SK-N-SH (cell line): ENCODE measurements at regions not wholly inside any gene's neighbourhood (a gene's known extent, or its start where the extent isn't known, plus 50 kb on each side); places are given as distances from the start of the nearest gene placed in this dataset.

Source experiments
- CTCF ChIA-PET: fragments of 300-600, 350-600 bp; formaldehyde crosslinking; extraction: SDS; loops from one replicate; lab custom pipeline; 2021; lab: Yijun Ruan, JAX
- POLR2A ChIA-PET: fragments of 350-600 bp; sonication (Branson Sonifier 250); formaldehyde crosslinking; extraction: SDS; loops from one replicate; lab custom pipeline; 2020; ENCODE audit warnings: antibody characterized with exemption, inconsistent platforms; lab: Yijun Ruan, JAX
- DNase-seq: peaks from one replicate; pipeline ENCODE4 v3.0.0; 2012
- H2AFZ ChIP-seq: fragments of 200-600 bp; sonication (generic); 2 replicates; pipeline ENCODE4 v1.8.1; 2016; ENCODE audit warnings: antibody characterized with exemption, mild to moderate bottlenecking, low read depth
- H3F3A ChIP-seq: fragments of 200-600 bp; sonication (generic); replicated peaks from 2 replicates; pipeline ENCODE3; 2016; ENCODE audit warnings: antibody characterized with exemption, mild to moderate bottlenecking; ENCODE audit not compliant: insufficient read depth
- H3K27ac ChIP-seq, 2 experiments: fragments of 200-500 bp in 1 of 2; fragments of 200-600 bp in 1 of 2; sonication (Bioruptor generic) in 1 of 2; sonication (generic), shearing (Covaris generic) in 1 of 2; 2 replicates each; pipeline versions ENCODE4 v1.5.1 to v1.6.1; 2014 to 2016; ENCODE audit warnings: low read depth in 2 of 2, inconsistent platforms in 1 of 2, low read length in 1 of 2, mild to moderate bottlenecking in 1 of 2, mixed read lengths in 1 of 2
- H3K27me3 ChIP-seq: fragments of 200-600 bp; sonication (generic), shearing (Covaris generic); 2 replicates; pipeline ENCODE4 v1.6.1; 2016; ENCODE audit warnings: mixed run types; ENCODE audit not compliant: insufficient read depth
- H3K36me3 ChIP-seq, 2 experiments: fragments of 200-500 bp in 1 of 2; fragments of 200-600 bp in 1 of 2; sonication (Bioruptor generic) in 1 of 2; sonication (generic) in 1 of 2; replicated peaks in 1 of 2; 2 replicates each; pipeline versions ENCODE3 to v1.5.1; 2014 to 2016; ENCODE audit warnings: low read length in 1 of 2, mild to moderate bottlenecking in 1 of 2; ENCODE audit not compliant: insufficient read depth in 2 of 2, control insufficient read depth in 1 of 2
- H3K4me1 ChIP-seq, 2 experiments: fragments of 200-500 bp in 1 of 2; fragments of 200-600 bp in 1 of 2; sonication (Bioruptor generic) in 1 of 2; sonication (generic), shearing (Covaris generic) in 1 of 2; 2 replicates each; pipeline versions ENCODE4 v1.5.1 to v1.6.1; 2014 to 2016; ENCODE audit warnings: low read depth in 1 of 2, low read length in 1 of 2, mixed run types in 1 of 2; ENCODE audit not compliant: insufficient read depth in 2 of 2, control insufficient read depth in 1 of 2
- H3K4me2 ChIP-seq: fragments of 200-600 bp; sonication (generic), shearing (Covaris generic); 2 replicates; pipeline ENCODE4 v1.6.1; 2017; ENCODE audit warnings: mixed run types
- H3K4me3 ChIP-seq, 2 experiments: fragments of 200-500 bp in 1 of 2; fragments of 200-600 bp in 1 of 2; sonication (Bioruptor generic) in 1 of 2; sonication (generic), shearing (Covaris generic) in 1 of 2; 2 replicates each; pipeline versions ENCODE4 v1.5.1 to v1.8.1; 2014 to 2016; ENCODE audit warnings: low read depth in 2 of 2, inconsistent platforms in 1 of 2, low read length in 1 of 2, mild to moderate bottlenecking in 1 of 2, mixed read lengths in 1 of 2, moderate library complexity in 1 of 2
- H3K79me2 ChIP-seq: fragments of 200-600 bp; sonication (generic); 2 replicates; pipeline ENCODE4 v1.8.1; 2017; ENCODE audit warnings: mild to moderate bottlenecking; ENCODE audit not compliant: insufficient read depth
- H3K9ac ChIP-seq: fragments of 200-600 bp; sonication (generic); 2 replicates; pipeline ENCODE4 v1.6.1; 2017; ENCODE audit warnings: mixed run types
- H3K9me2 ChIP-seq: fragments of 200-600 bp; sonication (generic); 2 replicates; pipeline ENCODE4 v1.6.1; 2017; ENCODE audit warnings: mixed run types
- H3K9me3 ChIP-seq: fragments of 200-600 bp; sonication (generic); 2 replicates; pipeline ENCODE4 v1.6.1; 2017; ENCODE audit warnings: mixed run types, mild to moderate bottlenecking, moderate library complexity
- H4K20me1 ChIP-seq: fragments of 200-600 bp; sonication (generic); 2 replicates; pipeline ENCODE4 v1.6.1; 2017; ENCODE audit warnings: mild to moderate bottlenecking, mixed run types; ENCODE audit not compliant: insufficient read depth
- CHD2 ChIP-seq: fragments of 150-350 bp; IDR thresholded peaks from 2 replicates; pipeline ENCODE4 v1.6.1; 2018; ENCODE audit warnings: low read length; ENCODE audit not compliant: partially characterized antibody
- EP300 ChIP-seq, 2 experiments: IDR thresholded peaks; 2 replicates each; pipeline versions ENCODE4 v1.4.0 to v1.6.1; 2012; ENCODE audit warnings: borderline replicate concordance in 1 of 2, low read depth in 1 of 2, low read length in 1 of 2
- EZH2phosphoT487 ChIP-seq: fragments of 200-600 bp; sonication (generic); IDR thresholded peaks from 2 replicates; pipeline ENCODE4 v1.6.1; 2017; ENCODE audit warnings: low read depth, mixed run types, mild to moderate bottlenecking, antibody characterized with exemption, moderate library complexity, borderline replicate concordance
- FOSL2 ChIP-seq: IDR thresholded peaks from 2 replicates; pipeline ENCODE4 v1.4.0; 2012; ENCODE audit warnings: low read depth, mild to moderate bottlenecking, moderate library complexity, borderline replicate concordance
- FOXJ3 ChIP-seq: sonication (generic); formaldehyde crosslinking; IDR thresholded peaks from 2 replicates; pipeline ENCODE4 v1.5.1; 2020; ENCODE audit warnings: mild to moderate bottlenecking, missing genetic modification reagents
- FOXM1 ChIP-seq: IDR thresholded peaks from 2 replicates; pipeline ENCODE4 v1.4.0; 2012; ENCODE audit warnings: low read depth, mild to moderate bottlenecking
- GATA2 ChIP-seq: sonication (generic); formaldehyde crosslinking; IDR thresholded peaks from 2 replicates; pipeline ENCODE4 v1.5.0; 2020; ENCODE audit warnings: mild to moderate bottlenecking, missing genetic modification reagents
- MAX ChIP-seq: IDR thresholded peaks from 2 replicates; pipeline ENCODE4 v1.4.0; 2012; ENCODE audit warnings: low read depth
- MEF2A ChIP-seq: IDR thresholded peaks from 2 replicates; pipeline ENCODE4 v1.4.0; 2012; ENCODE audit warnings: low read depth, borderline replicate concordance
- MXI1 ChIP-seq: IDR thresholded peaks from 2 replicates; pipeline ENCODE4 v1.6.1; 2012; ENCODE audit warnings: mild to moderate bottlenecking, low read depth, low read length, improper control_type of control experiment
- NFIC ChIP-seq: IDR thresholded peaks from 2 replicates; pipeline ENCODE4 v1.4.0; 2012; ENCODE audit warnings: borderline replicate concordance
- PBX3 ChIP-seq: IDR thresholded peaks from 2 replicates; pipeline ENCODE4; 2012
- POLR2AphosphoS5 ChIP-seq: IDR thresholded peaks from 2 replicates; pipeline ENCODE4 v1.6.1; 2012; ENCODE audit warnings: low read depth, low read length
- REST ChIP-seq: IDR thresholded peaks from 2 replicates; pipeline ENCODE4 v1.6.1; 2012; ENCODE audit warnings: mild to moderate bottlenecking, low read depth, low read length, moderate library complexity
- RXRA ChIP-seq: IDR thresholded peaks from 2 replicates; pipeline ENCODE4 v1.4.0; 2012; ENCODE audit warnings: low read depth, mild to moderate bottlenecking, borderline replicate concordance
- SIN3A ChIP-seq: IDR thresholded peaks from 2 replicates; pipeline ENCODE4 v1.6.1; 2012; ENCODE audit warnings: low read depth, mild to moderate bottlenecking, low read length, moderate library complexity, borderline replicate concordance
- SMC3 ChIP-seq: IDR thresholded peaks from 2 replicates; pipeline ENCODE4 v1.6.1; 2012; ENCODE audit warnings: low read depth, low read length, improper control_type of control experiment
- TAF1 ChIP-seq: IDR thresholded peaks from 2 replicates; pipeline ENCODE4 v1.6.1; 2012; ENCODE audit warnings: low read depth, mild to moderate bottlenecking, low read length, moderate library complexity, borderline replicate concordance
- TCF12 ChIP-seq: IDR thresholded peaks from 2 replicates; pipeline ENCODE4 v1.4.0; 2012
- YY1 ChIP-seq: IDR thresholded peaks from 2 replicates; pipeline ENCODE4 v1.4.0; 2012; ENCODE audit warnings: low read depth, mild to moderate bottlenecking
- ZBTB33 ChIP-seq: IDR thresholded peaks from 2 replicates; pipeline ENCODE4 v1.4.0; 2012; ENCODE audit warnings: low read depth, borderline replicate concordance
- WGBS: methylation state at CpG from one replicate; pipeline ENCODE4 v1.1.6; 2017; ENCODE audit warnings: low lambda C conversion rate; 5-methylcytosine and 5-hydroxymethylcytosine counted together

GRCh38 chr10:84854439-84854838 is 526.0 kb downstream of the CCSER2 start:
- Histone ChIP-seq H3F3A (no peaks in the 10 kb centered on the region), H3K27me3 (no peaks in the 10 kb centered on the region), H3K4me3 (no peak overlapping the region), H2AFZ (no peak overlapping the region), H3K36me3 (no peaks in the 10 kb centered on the region), H3K9ac (no peak overlapping the region), H3K9me2 (no peaks in the 10 kb centered on the region), H3K27ac (no peak overlapping the region), H3K79me2 (no peaks in the 10 kb centered on the region), H3K4me2 (no peak overlapping the region), H3K4me1 (no peaks in the 10 kb centered on the region), H3K9me3 (no peaks in the 10 kb centered on the region), H4K20me1 (no peaks in the 10 kb centered on the region)
- no peak for TF ChIP-seq NFIC
- TF ChIP-seq PBX3 = no peak
- TF ChIP-seq EP300 (IDR thresholded peaks at IDR 0.05; ENCODE audit: borderline replicate concordance in 1 of 2, low read depth in 1 of 2, low read length in 1 of 2) = no peak
- no peak for TF ChIP-seq GATA2 (CRISPR knock-in tag)
- ChIA-PET POLR2A (no interaction called here), CTCF (no interaction called here)
- WGBS = 48% methylated on average over 3 of the region's 3 CpGs
- no peak for DNase-seq

- Histone ChIP-seq H3K9ac (no peak overlapping the region), H3K4me1 (no peaks in the 10 kb centered on the region; a peak in 1 of 4 replicates), H4K20me1 (no peaks in the 10 kb centered on the region), H3K9me3 (no peaks in the 10 kb centered on the region), H3K4me2 (no peak overlapping the region), H3K27me3 (no peaks in the 10 kb centered on the region), H3K36me3 (no peaks in the 10 kb centered on the region), H3K27ac (no peak overlapping the region), H3F3A (no peaks in the 10 kb centered on the region), H2AFZ (no peak overlapping the region), H3K79me2 (no peaks in the 10 kb centered on the region), H3K9me2 (no peaks in the 10 kb centered on the region), H3K4me3 (no peak overlapping the region)
- TF ChIP-seq CHD2 (no peak), ZBTB33 (no peak), SMC3 (no peak), TAF1 (no peak), MXI1 (no peak), EP300 (IDR thresholded peaks at IDR 0.05; ENCODE audit: borderline replicate concordance in 1 of 2, low read depth in 1 of 2, low read length in 1 of 2) (no peak), SIN3A (no peak), MEF2A (no peak), FOXM1 (no peak), FOSL2 (no peak), MAX (no peak), EZH2phosphoT487 (no peak), POLR2AphosphoS5 (no peak), FOXJ3 (CRISPR knock-in tag) (no peak), YY1 (no peak), TCF12 (no peak), RXRA (no peak), REST (no peak)
- CTCF ChIA-PET = interaction anchor here (0.7 kb wide), 1 partner anchor 10 kb away, joined by 3 read pairs; no protein-coding TSS in a partner anchor
- 23% methylated on average over 4 of the region's 4 CpGs for WGBS
- POLR2A ChIA-PET = no interaction called here
- no peak for DNase-seq
Measured at GRCh38 chr10:84860855-84861254, 532.5 kb downstream of the CCSER2 start.
